ENCODE measurements at regions not wholly inside any gene's neighbourhood (a gene's known extent, or its start where the extent isn't known, plus 50 kb on each side); places are given as distances from the start of the nearest gene placed in this dataset.
"Not testable (repeated sequence)": the region's sequence is repeated elsewhere in the genome, so short reads cannot be mapped to it uniquely, and the experiment has no call there.

DNA sequence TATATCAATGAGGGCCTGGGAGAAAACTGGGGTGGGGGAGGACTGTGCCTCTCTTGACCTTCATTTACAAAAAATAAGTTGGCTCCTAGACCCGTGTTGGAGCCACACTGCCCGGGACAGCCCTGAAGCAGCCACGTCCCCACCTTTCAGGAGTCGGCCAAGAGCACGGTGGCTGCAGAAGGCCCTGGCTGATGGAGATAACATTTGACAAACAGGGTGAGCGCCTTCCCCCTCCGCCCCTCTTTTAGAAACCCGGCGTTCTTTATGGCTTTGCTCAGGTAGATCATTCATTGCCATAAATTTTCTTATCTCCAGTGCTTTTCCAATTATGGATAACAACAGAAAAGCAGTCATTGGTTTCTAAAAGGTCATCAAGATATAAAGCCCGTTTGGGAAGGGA, 398.1 kb upstream of the TNRC6C start:
- H3K4me1 ChIP-seq: no peaks in the 10 kb centered on the region; the same call in 1 of the 2 replicates
- DNase-seq: no peak
- H3K36me3 ChIP-seq: no peaks in the 10 kb centered on the region
- no peak overlapping the region for H3K4me3 ChIP-seq
- H3K27ac ChIP-seq: no peak overlapping the region
- no peaks in the 10 kb centered on the region; the same call in 1 of the 2 replicates for H3K9me3 ChIP-seq (replicated peaks)
- peaks cover 35% of the 10 kb centered on the region for H3K27me3 ChIP-seq

DNA sequence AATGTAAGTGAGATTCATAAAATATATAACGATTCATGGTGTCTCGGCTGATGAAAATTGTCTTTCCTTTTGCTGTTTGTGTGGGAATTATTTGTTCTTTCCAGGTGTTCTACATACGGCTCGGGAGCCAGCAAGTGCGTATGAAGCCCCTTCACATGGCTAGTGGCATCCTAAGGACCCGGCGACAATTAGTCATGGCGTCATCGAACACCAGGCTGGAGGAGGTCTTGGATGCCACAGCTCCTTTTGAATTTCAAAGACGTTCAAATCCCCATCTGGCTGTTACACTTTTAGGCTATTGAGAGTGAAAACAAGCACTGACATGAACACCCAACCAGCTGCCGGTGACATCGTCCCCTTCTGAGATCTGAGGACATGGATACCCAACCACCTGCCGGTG, 397.7 kb upstream of the TNRC6C start:
- H3K9me3 ChIP-seq (replicated peaks): no peaks in the 10 kb centered on the region; the same call in 1 of the 2 replicates
- H3K36me3 ChIP-seq: no peaks in the 10 kb centered on the region
- DNase-seq: no peak
- no peak overlapping the region for H3K27ac ChIP-seq
- H3K27me3 ChIP-seq: peaks cover 32% of the 10 kb centered on the region
- H3K4me3 ChIP-seq: no peak overlapping the region
- H3K4me1 ChIP-seq: no peaks in the 10 kb centered on the region; the same call in 1 of the 2 replicates

DNA sequence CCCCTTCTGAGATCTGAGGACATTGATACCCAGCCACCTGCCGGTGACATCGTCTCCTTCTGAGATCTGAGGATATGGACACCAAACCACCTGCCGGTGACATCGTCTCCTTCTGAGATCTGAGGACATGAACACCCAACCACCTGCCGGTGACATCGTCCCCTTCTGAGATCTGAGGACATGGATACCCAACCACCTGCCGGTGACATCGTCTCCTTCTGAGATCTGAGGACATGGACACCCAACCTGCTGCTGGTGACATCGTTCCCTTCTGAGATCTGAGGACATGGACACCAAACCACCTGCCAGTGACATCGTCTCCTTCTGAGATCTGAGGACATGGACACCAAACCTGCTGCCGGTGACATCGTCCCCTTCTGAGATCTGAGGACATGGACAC, 396.1 kb upstream of the TNRC6C start:
- not testable (repeated sequence) for H3K27ac ChIP-seq; H3K4me1 ChIP-seq; DNase-seq; H3K36me3 ChIP-seq; H3K9me3 ChIP-seq (replicated peaks); H3K4me3 ChIP-seq
- H3K27me3 ChIP-seq: peaks cover 21% of the 10 kb centered on the region

DNA sequence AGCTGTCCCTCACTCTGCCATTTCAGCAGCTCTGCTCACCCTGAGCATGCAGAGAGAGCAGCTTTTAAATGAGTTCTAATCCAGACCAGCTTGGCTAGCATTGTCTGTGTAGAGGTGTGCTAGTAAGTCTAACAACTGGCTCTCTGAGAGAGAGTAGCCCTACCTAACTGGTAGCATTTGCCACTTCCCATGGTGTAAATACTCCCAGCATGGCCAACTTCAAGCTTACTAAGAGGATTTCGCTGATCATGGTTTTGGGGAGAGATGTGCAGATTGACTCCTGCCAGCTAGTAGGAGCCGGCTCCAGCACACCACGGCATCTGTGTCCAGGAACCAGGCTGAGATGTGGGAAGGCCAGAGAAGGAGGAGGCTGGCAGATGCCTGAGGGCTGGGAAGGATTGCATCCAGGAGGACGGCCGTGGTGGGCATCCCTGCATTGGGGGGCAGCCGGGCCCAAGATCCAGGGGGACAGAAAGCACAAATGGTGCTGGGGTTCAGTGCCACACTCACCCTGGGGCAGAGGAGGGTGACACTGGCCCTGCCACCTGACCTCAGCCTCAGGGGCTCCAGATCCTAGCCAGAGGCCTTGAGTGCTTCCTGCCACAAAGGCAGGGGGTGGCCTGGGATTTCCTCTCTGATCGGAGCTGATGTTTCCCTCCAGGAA, 394.9 kb upstream of the TNRC6C start:
- DNase-seq: no peak
- Histone ChIP-seq H3K4me1 (no peaks in the 10 kb centered on the region; the same call in 1 of the 2 replicates), H3K9me3 (replicated peaks) (no peaks in the 10 kb centered on the region; the same call in 1 of the 2 replicates), H3K4me3 (no peak overlapping the region), H3K36me3 (no peaks in the 10 kb centered on the region), H3K27ac (no peak overlapping the region), H3K27me3 (peaks cover 15% of the 10 kb centered on the region)

DNA sequence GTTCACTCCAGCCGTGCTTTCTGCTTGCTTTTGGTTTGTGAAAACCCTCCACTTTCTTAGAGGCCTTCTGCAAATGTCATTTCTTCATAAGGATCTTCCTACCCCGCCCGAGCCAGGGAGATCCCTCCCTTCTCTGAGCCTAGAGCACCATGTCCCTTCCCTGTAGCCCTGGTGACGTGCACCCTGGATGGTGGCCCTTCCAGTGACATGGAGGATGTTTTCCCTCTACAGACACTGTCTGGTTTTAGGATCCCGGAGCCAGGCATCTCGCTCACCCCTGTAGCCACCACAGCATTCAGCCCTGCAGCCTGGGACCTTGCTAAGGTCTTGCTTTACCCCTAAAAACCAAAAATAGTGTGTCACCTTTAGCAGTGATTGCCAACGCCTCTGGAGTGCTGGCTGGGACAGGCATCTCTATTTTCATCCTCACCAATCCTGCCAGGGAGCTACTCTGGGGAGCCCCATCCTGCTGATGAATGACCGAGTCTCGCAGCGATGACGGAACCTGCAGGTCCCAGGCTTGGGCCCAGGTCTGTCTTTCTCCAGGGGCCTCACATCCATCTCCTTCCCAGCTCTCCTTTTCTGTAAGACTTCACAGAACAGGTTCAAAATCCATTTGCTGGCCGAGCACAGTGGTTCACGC, 394.1 kb upstream of the TNRC6C start:
- Histone ChIP-seq H3K4me3 (no peak overlapping the region), H3K36me3 (no peaks in the 10 kb centered on the region), H3K27me3 (peaks cover 9% of the 10 kb centered on the region; the same call in 1 of the 2 replicates), H3K9me3 (replicated peaks) (no peaks in the 10 kb centered on the region), H3K4me1 (no peaks in the 10 kb centered on the region), H3K27ac (no peak overlapping the region)
- no peak for DNase-seq

DNA sequence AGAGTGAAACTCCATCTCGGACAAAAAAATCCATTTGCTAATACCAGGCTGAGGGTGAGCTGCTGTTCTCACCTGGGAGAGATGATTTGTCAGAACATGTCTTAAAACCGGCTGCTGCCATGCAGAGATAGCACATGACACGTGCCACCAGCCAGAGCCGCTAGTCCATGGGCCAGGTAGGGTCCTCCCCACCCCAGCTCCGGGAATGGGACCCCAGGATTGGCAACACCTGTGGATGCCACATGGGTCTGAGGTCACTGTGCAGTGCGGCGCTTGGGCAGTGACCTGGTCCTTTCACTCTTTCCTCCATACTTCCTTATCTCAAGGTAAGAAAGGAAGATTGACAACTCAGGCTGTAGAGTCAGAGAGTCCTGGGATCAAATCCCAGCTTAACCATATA, 393.3 kb upstream of the TNRC6C start:
- Histone ChIP-seq H3K4me1 (no peaks in the 10 kb centered on the region), H3K27me3 (peaks cover 2% of the 10 kb centered on the region; the same call in 1 of the 2 replicates), H3K36me3 (no peaks in the 10 kb centered on the region), H3K4me3 (no peak overlapping the region), H3K27ac (no peak overlapping the region), H3K9me3 (replicated peaks) (no peaks in the 10 kb centered on the region)
- no peak for DNase-seq

DNA sequence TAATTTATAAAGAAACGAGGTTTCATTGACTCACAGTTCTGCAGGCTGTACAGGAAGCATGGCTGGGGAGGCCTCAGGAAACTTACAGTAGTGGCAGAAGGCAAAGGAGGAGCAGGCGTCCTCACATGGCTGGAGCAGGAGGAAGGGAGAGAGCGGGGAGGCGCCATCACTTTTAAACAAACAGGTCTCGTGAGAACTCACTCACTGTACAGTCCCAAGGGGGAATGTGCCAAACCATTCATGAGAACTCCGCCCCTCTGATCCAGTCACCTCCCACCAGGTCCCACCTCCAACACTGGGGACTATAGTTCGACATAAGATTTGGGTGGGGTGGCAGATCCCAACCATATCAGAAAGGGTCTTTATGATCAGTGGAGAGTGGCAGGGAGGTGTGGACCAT, 392.4 kb upstream of the TNRC6C start:
- peaks cover 3% of the 10 kb centered on the region; the same call in 1 of the 2 replicates for H3K27me3 ChIP-seq
- H3K9me3 ChIP-seq (replicated peaks): no peaks in the 10 kb centered on the region
- no peak overlapping the region for H3K4me3 ChIP-seq
- no peak overlapping the region for H3K27ac ChIP-seq
- no peaks in the 10 kb centered on the region for H3K36me3 ChIP-seq
- H3K4me1 ChIP-seq: no peaks in the 10 kb centered on the region
- no peak for DNase-seq

DNA sequence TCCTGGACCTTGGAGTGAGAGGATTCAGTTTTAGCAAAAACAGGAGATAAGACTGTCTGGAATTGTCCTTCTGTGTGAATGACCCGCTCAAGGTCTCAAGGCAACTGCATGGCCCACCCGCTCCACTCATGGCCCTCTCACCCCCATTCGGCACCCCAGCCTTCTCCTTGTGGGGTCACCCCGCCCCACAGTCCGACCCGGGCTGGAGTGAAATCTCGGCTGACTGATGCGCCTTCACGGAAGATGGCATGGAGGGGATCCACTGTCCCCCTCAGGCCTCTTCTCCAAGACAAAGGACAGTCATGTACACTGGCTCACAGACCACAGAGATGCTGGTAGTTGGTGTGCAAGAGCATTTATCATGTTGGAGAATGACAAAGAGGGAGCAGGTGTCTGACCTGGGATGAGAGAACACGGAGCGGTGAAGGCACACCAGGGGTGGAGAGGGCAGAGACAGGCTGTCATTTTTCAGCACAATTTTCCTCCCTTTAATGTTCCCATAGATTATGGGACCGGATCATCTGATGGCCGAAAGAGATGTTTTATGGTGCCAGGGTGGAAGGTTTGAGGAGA, 391.9 kb upstream of the TNRC6C start:
- no peaks in the 10 kb centered on the region for H3K9me3 ChIP-seq (replicated peaks)
- H3K27me3 ChIP-seq: peaks cover 3% of the 10 kb centered on the region; the same call in 1 of the 2 replicates
- no peak for DNase-seq
- H3K4me1 ChIP-seq: no peaks in the 10 kb centered on the region
- no peak overlapping the region for H3K4me3 ChIP-seq
- no peaks in the 10 kb centered on the region for H3K36me3 ChIP-seq
- no peak overlapping the region for H3K27ac ChIP-seq

DNA sequence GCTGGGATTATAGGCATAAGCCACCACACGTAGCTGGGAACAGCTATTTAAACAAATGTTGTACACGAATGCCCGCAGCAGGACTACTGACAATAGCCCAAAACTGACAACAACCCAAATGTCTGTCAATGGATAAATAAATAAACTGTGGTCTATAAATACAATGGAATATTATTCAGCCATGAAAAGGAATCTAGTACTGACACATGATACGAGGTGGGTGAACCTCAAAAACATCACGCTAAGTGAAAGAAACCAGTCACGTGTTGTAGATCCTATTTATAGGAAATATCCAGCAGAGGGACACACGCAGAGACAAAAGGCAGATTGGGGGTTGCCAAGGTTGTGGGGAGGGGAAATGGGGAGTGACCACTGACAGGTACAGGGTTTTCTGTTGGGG, 390.0 kb upstream of the TNRC6C start:
- H3K27me3 ChIP-seq: peaks cover 15% of the 10 kb centered on the region
- H3K9me3 ChIP-seq (replicated peaks): no peaks in the 10 kb centered on the region
- no peak for DNase-seq
- H3K4me1 ChIP-seq: no peaks in the 10 kb centered on the region
- no peak overlapping the region for H3K27ac ChIP-seq
- H3K36me3 ChIP-seq: no peaks in the 10 kb centered on the region
- H3K4me3 ChIP-seq: no peak overlapping the region

DNA sequence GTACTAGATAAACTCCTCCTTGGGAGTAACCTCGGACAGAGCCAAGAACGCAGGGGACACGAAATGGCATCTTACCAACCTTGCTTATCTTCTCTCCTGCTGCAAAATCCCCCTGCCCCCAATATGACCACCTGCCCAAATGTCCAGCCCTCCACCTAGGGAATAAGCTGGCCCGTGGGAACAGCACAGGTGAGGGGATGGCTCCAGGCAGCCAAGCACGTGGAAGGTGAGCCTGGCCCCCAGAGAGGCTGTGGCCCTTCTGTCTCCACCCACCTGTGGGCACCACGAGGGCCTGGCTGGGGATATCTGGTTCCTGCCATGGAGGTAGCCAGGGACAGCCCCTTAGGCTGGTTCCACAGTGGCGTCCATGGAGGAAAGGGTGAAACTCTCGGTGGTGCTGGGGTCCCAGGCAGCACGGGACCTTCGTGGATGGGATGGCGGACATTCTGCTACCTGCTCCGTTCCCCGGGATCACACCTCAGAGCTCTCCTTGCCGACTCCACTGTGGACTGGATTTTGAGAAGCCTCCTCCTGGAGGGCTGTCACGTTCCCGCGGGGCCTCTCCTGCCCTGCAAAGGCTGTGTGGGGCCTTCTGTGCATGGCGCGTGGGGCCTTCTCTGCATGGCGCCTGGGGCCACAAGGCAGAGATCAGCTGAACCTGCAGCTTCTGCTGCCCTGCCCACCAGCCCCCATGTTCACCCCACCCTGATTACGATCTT, 388.5 kb upstream of the TNRC6C start:
- no peak overlapping the region for H3K27ac ChIP-seq
- H3K27me3 ChIP-seq: peaks cover 21% of the 10 kb centered on the region
- no peak overlapping the region for H3K4me3 ChIP-seq
- H3K9me3 ChIP-seq (replicated peaks): no peaks in the 10 kb centered on the region
- DNase-seq: no peak
- H3K4me1 ChIP-seq: no peaks in the 10 kb centered on the region
- H3K36me3 ChIP-seq: no peaks in the 10 kb centered on the region

DNA sequence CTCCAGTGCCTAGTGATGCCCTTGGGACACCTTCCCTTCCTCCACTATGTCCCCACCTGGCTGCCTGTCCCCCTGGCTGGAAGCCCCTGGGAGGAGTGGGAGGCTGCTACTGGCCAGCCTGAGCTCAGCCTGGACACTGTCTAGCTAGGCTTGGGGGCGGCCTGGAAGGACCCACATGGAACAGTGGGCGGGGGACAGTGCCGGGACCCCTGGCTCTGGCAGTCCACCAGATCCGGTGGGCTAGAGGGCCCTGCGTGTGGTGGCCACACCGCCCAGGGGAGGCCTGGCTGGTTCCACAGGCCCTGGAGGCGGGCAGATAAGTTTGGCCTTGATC, 388.0 kb upstream of the TNRC6C start:
- Histone ChIP-seq H3K4me3 (no peak overlapping the region), H3K36me3 (no peaks in the 10 kb centered on the region), H3K27ac (no peak overlapping the region), H3K4me1 (no peaks in the 10 kb centered on the region), H3K9me3 (replicated peaks) (no peaks in the 10 kb centered on the region), H3K27me3 (peaks cover 21% of the 10 kb centered on the region)
- DNase-seq: no peak

DNA sequence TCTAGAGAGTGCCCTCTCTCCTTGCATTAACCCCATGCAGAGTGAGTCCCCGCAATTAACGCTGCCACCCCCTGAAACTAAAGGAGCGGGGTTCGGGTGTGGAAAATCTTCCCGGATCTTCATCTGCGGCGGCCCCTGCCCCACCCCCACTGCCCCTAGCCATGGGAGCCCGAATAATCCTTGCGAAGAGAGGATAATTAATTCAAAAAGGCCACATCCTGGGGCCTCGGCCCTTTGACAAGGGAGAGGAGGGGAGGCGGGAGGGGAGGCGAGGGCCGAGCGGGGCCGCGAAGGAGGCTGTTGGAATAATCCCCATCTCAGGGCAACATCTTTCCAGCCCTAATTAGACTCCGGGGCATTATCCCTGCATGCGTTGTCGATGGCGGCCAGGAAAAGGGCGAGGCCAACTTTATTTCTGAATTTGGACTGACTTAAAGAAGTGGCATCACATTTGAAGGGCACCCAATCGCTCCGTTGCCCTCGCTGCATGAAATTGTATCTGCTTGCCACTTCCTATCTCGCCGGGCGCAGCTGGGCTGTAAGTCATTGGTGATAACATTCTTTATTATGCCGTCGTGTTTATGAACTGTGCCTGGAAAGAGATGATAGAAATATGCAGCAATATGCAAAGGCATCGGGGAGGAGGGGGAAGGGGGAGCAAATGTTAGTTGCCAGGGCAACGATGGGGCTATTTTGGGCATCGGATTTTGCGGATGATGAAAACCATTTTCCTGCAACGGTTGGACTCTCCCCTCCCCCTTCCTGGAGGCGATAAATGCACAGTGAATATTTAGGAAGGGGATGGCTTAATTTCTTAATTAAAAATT, 387.1 kb upstream of the TNRC6C start:
- Histone ChIP-seq H3K27ac (no peak overlapping the region), H3K4me1 (no peaks in the 10 kb centered on the region), H3K36me3 (no peaks in the 10 kb centered on the region), H3K9me3 (replicated peaks) (no peaks in the 10 kb centered on the region), H3K27me3 (peaks cover 21% of the 10 kb centered on the region), H3K4me3 (no peak overlapping the region)
- no peak for DNase-seq

DNA sequence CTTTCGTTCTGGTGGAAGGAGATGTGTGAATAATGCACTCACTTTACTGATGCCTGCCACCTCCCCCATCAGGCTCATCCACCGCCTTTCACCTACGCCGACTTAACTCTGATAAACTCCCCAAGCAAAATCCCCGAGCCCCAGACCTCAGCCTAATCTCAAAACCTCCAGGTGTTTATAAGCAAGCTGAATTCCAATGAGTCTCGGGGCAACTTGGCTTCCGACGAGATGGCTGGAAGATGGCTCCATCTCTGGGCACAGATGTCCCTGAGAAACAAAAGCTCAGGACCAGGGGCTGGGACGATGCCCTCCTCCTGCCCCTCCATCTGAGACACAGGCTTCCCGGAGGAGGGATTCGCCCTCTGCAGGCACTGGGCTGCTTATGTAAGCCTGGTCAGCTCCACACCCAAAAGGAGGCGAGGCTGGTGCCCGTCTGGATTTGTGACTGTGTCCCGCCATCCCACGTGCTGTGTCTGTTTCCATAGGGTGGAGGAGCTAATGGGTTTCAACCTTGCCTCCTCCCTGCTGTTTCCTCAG, 386.4 kb upstream of the TNRC6C start:
- Histone ChIP-seq H3K27me3 (peaks cover 21% of the 10 kb centered on the region), H3K4me3 (no peak overlapping the region), H3K27ac (no peak overlapping the region), H3K9me3 (replicated peaks) (no peaks in the 10 kb centered on the region), H3K36me3 (no peaks in the 10 kb centered on the region), H3K4me1 (no peaks in the 10 kb centered on the region)
- no peak for DNase-seq

DNA sequence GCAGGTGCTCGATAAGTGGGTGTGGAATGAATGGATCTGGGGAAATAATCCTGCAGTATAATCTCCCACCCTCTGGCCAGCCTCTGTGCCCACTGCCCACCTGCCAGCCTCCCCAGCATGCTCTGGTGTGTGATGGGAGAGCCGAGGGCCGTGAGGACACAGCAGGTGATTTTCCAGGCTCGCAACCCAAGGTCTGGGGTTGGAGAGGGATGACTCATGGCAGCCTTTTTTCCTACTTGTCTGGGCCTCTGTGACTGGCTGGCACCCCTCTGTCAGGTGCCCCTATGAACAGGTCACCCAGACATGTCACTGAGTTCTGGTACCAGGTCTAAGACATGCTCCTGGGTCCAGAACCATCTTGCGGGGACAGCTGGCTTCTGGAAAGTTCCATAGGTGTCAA, 385.7 kb upstream of the TNRC6C start:
- no peaks in the 10 kb centered on the region for H3K36me3 ChIP-seq
- no peaks in the 10 kb centered on the region for H3K9me3 ChIP-seq (replicated peaks)
- H3K27ac ChIP-seq: no peak overlapping the region
- H3K27me3 ChIP-seq: peaks cover 24% of the 10 kb centered on the region
- DNase-seq: no peak
- no peaks in the 10 kb centered on the region for H3K4me1 ChIP-seq
- no peak overlapping the region for H3K4me3 ChIP-seq
